T-cell (primary cell): ENCODE measurements at regions not wholly inside any gene's neighbourhood (a gene's known extent, or its start where the extent isn't known, plus 50 kb on each side); places are given as distances from the start of the nearest gene placed in this dataset.

Experiments
- ATAC-seq, 4 experiments: fragments of 200-7000 bp in 3 of 4; fragments of 150-1000 bp in 1 of 4; cut with Tn5 transposase; replicated peaks in 1 of 4; 1 replicate in 3 of 4; 2 replicates in 1 of 4; pipeline ENCODE4 v1.10.0; 2021; ENCODE audit warnings: moderate library complexity in 3 of 4, mild to moderate bottlenecking in 2 of 4, moderate number of reproducible peaks in 1 of 4
- CTCF ChIA-PET, 2 donors: fragments of 300-600 bp; sonication (Branson Sonifier 250); formaldehyde crosslinking; loops; one replicate each; lab custom pipeline; 2022; ENCODE audit warnings: antibody characterized with exemption in 2 of 2; lab: Charles Lee
- POLR2A ChIA-PET, 2 donors: fragments of 300-600 bp; sonication (Branson Sonifier 250); formaldehyde crosslinking; loops; one replicate each; lab custom pipeline; 2022; ENCODE audit warnings: antibody characterized with exemption in 2 of 2; lab: Charles Lee
- DNase-seq, 35 experiments: peaks; one replicate each; pipeline versions ENCODE4 v3.0.0 to v3.0.0-alpha.2; 2013 to 2023
- H3K27ac ChIP-seq: one replicate; pipeline ENCODE4 v1.5.1; 2013; ENCODE audit warnings: low read length
- H3K27me3 ChIP-seq, 2 experiments: replicated peaks in 1 of 2; 1 replicate in 1 of 2; 2 replicates in 1 of 2; pipeline versions ENCODE4 v1.6.1 to v1.7.0; 2013; ENCODE audit warnings: low read length in 1 of 2, mixed read lengths in 1 of 2; ENCODE audit not compliant: control insufficient read depth in 2 of 2, insufficient read depth in 2 of 2; ENCODE audit errors: extremely low read depth in 1 of 2
- H3K36me3 ChIP-seq, 2 donors: 1 replicate in 1 of 2; 2 replicates in 1 of 2; pipeline versions ENCODE4 v1.6.1 to v1.7.0; 2013; ENCODE audit warnings: low read length in 1 of 2; ENCODE audit not compliant: control insufficient read depth in 2 of 2, insufficient read depth in 1 of 2; ENCODE audit errors: extremely low read depth in 1 of 2
- H3K4me1 ChIP-seq, 2 experiments: 1 replicate in 1 of 2; 2 replicates in 1 of 2; pipeline versions ENCODE4 v1.6.1 to v1.7.0; 2013; ENCODE audit warnings: low read length in 2 of 2, mixed read lengths in 1 of 2; ENCODE audit not compliant: insufficient read depth in 2 of 2, control insufficient read depth in 1 of 2; ENCODE audit errors: extremely low read depth in 1 of 2
- H3K4me3 ChIP-seq, 2 donors: 1 replicate in 1 of 2; 2 replicates in 1 of 2; pipeline versions ENCODE4 v1.5.1 to v1.7.0; 2013; ENCODE audit warnings: mild to moderate bottlenecking in 2 of 2, low read length in 1 of 2, moderate library complexity in 1 of 2; ENCODE audit not compliant: control insufficient read depth in 1 of 2; ENCODE audit errors: extremely low read depth in 1 of 2
- H3K9me3 ChIP-seq: 2 replicates; pipeline ENCODE4 v1.7.0; 2013
- H3K27ac Mint-ChIP-seq, 2 donors: one replicate each; pipeline ENCODE4 v1.8.0; 2020 to 2021; ENCODE audit warnings: mild to moderate bottlenecking in 2 of 2, mixed read lengths in 2 of 2
- H3K27me3 Mint-ChIP-seq, 2 donors: one replicate each; pipeline ENCODE4 v1.8.0; 2021 to 2022; ENCODE audit warnings: mixed read lengths in 2 of 2
- H3K36me3 Mint-ChIP-seq: one replicate; pipeline ENCODE4 v1.8.0; 2021; ENCODE audit warnings: mixed read lengths
- H3K4me1 Mint-ChIP-seq, 3 donors: one replicate each; pipeline ENCODE4 v1.8.0; 2020 to 2022; ENCODE audit warnings: mixed read lengths in 3 of 3, mild to moderate bottlenecking in 1 of 3
- H3K4me3 Mint-ChIP-seq, 3 donors: one replicate each; pipeline ENCODE4 v1.8.0; 2020 to 2022; ENCODE audit warnings: mild to moderate bottlenecking in 3 of 3, mixed read lengths in 3 of 3, moderate library complexity in 3 of 3
- H3K9me3 Mint-ChIP-seq, 3 donors: one replicate each; pipeline ENCODE4 v1.8.0; 2020 to 2022; ENCODE audit warnings: mixed read lengths in 3 of 3
- WGBS: methylation state at CpG from one replicate; pipeline ENCODE4 v1.1.5; 2013; ENCODE audit warnings: missing lambda C conversion rate; ENCODE audit not compliant: insufficient coverage; 5-methylcytosine and 5-hydroxymethylcytosine counted together

DNA sequence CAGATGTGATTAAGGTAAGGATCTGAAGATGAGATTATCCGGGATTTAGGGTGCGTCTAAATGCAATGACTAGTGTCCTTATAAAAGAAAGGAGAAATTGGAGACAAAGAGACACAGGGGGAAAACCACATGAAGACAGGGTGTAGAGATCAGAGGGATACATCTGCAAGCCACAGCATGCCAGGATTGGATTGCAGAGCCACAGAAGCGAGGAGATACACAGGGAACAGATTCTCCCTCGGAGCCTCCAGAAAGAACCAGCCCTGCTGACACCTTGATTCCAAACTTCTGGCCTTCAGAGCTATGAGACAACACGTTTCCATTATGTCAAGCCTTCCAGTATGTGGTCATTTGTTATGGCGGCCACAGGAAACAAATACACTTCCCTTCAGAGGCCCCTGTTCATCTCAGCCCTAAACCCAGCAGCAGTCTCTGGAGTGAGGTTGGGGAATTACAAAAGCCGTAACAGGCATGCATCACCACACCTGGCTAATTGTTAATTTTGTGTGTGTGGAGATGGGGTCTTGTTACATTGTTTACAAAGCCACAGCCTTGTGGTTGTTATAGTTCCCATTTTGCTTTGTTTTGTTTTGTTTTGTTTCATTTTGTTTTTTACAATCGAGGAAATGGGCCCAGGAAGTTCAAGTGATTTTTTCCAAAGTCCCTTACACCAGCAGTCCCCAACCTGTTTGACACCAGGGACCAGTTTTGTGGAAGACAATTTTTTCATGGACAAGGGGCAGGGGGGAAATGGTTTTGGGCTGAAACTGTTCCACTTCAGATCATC, 51.6 kb upstream of the LYRM9 start:
- no peak overlapping the region for H3K27ac Mint-ChIP-seq
- ATAC-seq = no peak
- H3K36me3 Mint-ChIP-seq = no peaks in the 10 kb centered on the region
- no peak for DNase-seq
- H3K9me3 Mint-ChIP-seq = no peaks in the 10 kb centered on the region
- WGBS = 70% methylated on average over 4 of the region's 8 CpGs
- ChIA-PET POLR2A (no interaction called here), CTCF (no interaction called here)
- H3K4me3 Mint-ChIP-seq = no peak overlapping the region
- Histone ChIP-seq H3K27me3 (peaks cover 0 to 4% of the 10 kb centered on the region in 2 experiments), H3K27ac (no peak overlapping the region), H3K9me3 (no peaks in the 10 kb centered on the region), H3K36me3 (no peaks in the 10 kb centered on the region), H3K4me3 (no peak overlapping the region), H3K4me1 (no peaks in the 10 kb centered on the region)
- H3K4me1 Mint-ChIP-seq = peaks cover 0 to 2% (median 0%) of the 10 kb centered on the region in 3 donors
- H3K27me3 Mint-ChIP-seq = peaks cover 3% of the 10 kb centered on the region in 2 donors

DNA sequence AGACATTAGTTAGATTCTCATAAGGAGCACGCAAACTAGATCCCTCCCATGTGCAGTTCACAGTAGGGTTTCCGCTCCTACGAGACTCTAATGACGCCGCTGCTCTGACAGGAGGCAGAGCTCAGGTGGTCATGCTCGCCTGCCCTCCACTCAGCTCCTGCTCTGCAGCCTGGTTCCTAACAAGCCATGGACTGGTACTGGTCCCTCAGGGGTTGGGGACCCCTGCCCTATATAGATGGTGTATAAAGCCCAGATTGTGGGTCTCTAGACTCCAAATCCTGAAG, 52.1 kb upstream of the LYRM9 start:
- H3K4me1 Mint-ChIP-seq = no peaks in the 10 kb centered on the region
- H3K27me3 Mint-ChIP-seq = peaks cover 3% of the 10 kb centered on the region in 2 donors
- no peaks in the 10 kb centered on the region for H3K36me3 Mint-ChIP-seq
- Histone ChIP-seq H3K27ac (no peak overlapping the region), H3K36me3 (no peaks in the 10 kb centered on the region), H3K27me3 (peaks cover 0 to 7% of the 10 kb centered on the region in 2 experiments), H3K9me3 (no peaks in the 10 kb centered on the region), H3K4me1 (no peaks in the 10 kb centered on the region), H3K4me3 (no peak overlapping the region)
- no peak for ATAC-seq
- ChIA-PET CTCF (no interaction called here), POLR2A (no interaction called here)
- H3K4me3 Mint-ChIP-seq = no peak overlapping the region
- no peak overlapping the region for H3K27ac Mint-ChIP-seq
- H3K9me3 Mint-ChIP-seq = no peaks in the 10 kb centered on the region
- WGBS = 98% methylated on average over 5 of the region's 6 CpGs
- DNase-seq = no peak

DNA sequence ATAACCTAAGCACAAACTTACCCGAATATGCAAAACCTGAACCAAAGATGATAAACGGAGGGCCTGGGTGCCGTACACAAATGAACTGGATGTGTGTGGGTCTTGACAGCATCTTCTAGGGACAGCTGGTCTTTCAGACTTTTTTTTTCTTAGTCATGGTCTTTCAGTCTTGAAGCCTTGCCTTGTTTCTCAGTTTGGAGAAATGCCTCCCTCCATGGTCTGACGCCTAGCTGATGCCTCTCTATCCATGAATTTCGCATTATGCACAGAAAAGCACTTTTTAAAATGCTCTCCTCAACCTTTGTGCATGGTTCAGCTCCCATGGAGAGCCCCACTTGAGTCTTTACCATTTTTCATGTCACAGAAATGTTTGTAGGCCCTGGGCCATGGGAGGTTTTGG, 52.8 kb upstream of the LYRM9 start:
- Mint-ChIP-seq H3K27me3 (peaks cover 3 to 9% of the 10 kb centered on the region in 2 donors), H3K4me3 (no peak overlapping the region), H3K9me3 (no peaks in the 10 kb centered on the region), H3K36me3 (no peaks in the 10 kb centered on the region), H3K27ac (no peak overlapping the region), H3K4me1 (no peaks in the 10 kb centered on the region)
- Histone ChIP-seq H3K9me3 (no peaks in the 10 kb centered on the region), H3K27me3 (peaks cover 0 to 7% of the 10 kb centered on the region in 2 experiments), H3K4me3 (no peak overlapping the region), H3K27ac (no peak overlapping the region), H3K4me1 (no peaks in the 10 kb centered on the region), H3K36me3 (no peaks in the 10 kb centered on the region)
- no CpG with 5 or more reads among the region's 5 CpGs for WGBS
- POLR2A ChIA-PET = no interaction called here
- ATAC-seq (no peak), DNase-seq (no peak)
- CTCF ChIA-PET = no interaction called here

DNA sequence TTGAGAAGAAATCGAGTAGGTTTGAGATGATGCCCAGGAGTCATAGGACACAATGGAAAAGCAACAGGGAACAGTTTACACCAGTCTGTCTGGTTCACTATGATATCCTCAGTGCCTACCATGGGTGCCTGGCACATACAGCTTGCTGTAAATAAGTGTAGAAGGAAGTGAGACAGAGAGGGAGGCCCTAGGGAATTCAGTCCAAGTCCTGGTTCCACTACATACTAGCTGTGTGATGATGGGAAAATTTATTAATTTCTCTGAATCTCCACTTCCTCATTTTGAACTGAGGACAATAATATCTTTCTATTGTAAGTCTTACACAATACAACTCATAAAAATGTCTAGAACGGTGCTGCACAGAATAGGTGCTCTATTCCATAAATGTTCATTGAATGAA, 53.3 kb upstream of the LYRM9 start:
- Mint-ChIP-seq H3K36me3 (no peaks in the 10 kb centered on the region), H3K4me1 (no peaks in the 10 kb centered on the region), H3K27ac (no peak overlapping the region), H3K9me3 (no peaks in the 10 kb centered on the region), H3K27me3 (peaks cover 3 to 9% of the 10 kb centered on the region in 2 donors), H3K4me3 (no peak overlapping the region)
- ChIA-PET CTCF (no interaction called here), POLR2A (no interaction called here)
- WGBS = 88% methylated on average over 1 of the region's 2 CpGs
- Histone ChIP-seq H3K27me3 (peaks cover 0 to 8% of the 10 kb centered on the region in 2 experiments), H3K9me3 (no peaks in the 10 kb centered on the region), H3K4me3 (no peak overlapping the region), H3K4me1 (no peaks in the 10 kb centered on the region), H3K36me3 (no peaks in the 10 kb centered on the region), H3K27ac (no peak overlapping the region)
- ATAC-seq = no peak
- no peak for DNase-seq

DNA sequence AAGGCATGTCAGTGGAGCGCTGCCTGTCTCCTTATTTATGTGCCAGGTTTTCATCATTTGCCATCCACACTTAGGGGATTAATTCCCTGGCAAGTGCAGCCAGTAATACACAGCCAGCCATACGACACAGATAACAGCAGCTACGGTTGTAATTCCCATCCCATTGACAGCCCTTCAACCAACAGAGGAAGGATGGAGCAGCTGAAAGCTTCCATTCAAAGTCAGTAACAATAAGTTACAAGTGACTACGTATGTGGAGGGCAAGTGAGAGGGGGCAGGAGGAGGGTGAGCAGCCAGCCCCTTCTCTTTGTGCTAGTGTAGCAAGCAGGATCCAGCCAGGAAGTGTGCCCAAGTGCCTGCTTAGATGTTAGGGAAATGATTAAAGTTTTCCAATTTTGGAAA, 53.8 kb upstream of the LYRM9 start:
- CTCF ChIA-PET = no interaction called here
- Mint-ChIP-seq H3K27me3 (peaks cover 7 to 11% of the 10 kb centered on the region in 2 donors), H3K36me3 (no peaks in the 10 kb centered on the region), H3K4me3 (no peak overlapping the region), H3K4me1 (no peaks in the 10 kb centered on the region), H3K9me3 (no peaks in the 10 kb centered on the region), H3K27ac (no peak overlapping the region)
- Histone ChIP-seq H3K27me3 (peaks cover 0 to 13% of the 10 kb centered on the region in 2 experiments), H3K4me3 (no peak overlapping the region), H3K4me1 (no peaks in the 10 kb centered on the region), H3K27ac (no peak overlapping the region), H3K36me3 (no peaks in the 10 kb centered on the region), H3K9me3 (no peaks in the 10 kb centered on the region)
- DNase-seq = no peak
- POLR2A ChIA-PET = no interaction called here
- WGBS = 73% methylated on average over 2 of the region's 4 CpGs
- no peak for ATAC-seq

DNA sequence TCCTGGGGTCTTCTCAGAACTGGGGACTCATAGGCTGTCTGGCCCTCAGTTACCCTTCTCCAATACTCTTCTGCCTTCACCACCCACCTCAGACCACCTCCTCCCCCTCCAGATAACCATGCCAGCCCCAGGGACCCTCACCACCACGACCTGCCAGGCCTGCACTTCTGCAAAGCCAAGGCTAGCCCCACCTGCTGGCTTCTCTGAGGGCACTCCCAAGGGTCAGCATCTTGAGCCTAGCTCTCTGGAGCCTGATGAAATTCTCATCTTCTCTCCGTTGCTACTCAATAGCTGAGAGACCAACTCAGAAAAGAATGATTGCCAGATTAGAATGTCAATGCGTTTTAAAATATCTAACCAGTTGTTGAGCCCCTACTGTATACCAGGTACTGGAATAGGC, 56.1 kb upstream of the LYRM9 start:
- ATAC-seq = no peak

More for the DNA sequence above, 56.1 kb upstream of the LYRM9 start:
- Mint-ChIP-seq H3K4me1 (no peaks in the 10 kb centered on the region), H3K36me3 (no peaks in the 10 kb centered on the region), H3K27me3 (peaks cover 9 to 18% of the 10 kb centered on the region in 2 donors), H3K27ac (no peak overlapping the region), H3K4me3 (no peak overlapping the region), H3K9me3 (no peaks in the 10 kb centered on the region)
- POLR2A ChIA-PET = no interaction called here
- Histone ChIP-seq H3K4me1 (no peaks in the 10 kb centered on the region), H3K36me3 (no peaks in the 10 kb centered on the region), H3K27me3 (peaks cover 0 to 18% of the 10 kb centered on the region in 2 experiments), H3K4me3 (no peak overlapping the region), H3K27ac (no peak overlapping the region), H3K9me3 (no peaks in the 10 kb centered on the region)
- no peak for DNase-seq
- WGBS = 38% methylated on average over 1 of the region's 3 CpGs
- CTCF ChIA-PET = interaction anchor here in 1 of 2 donors (0.7 kb wide), 1 partner anchor 1190 kb away, joined by 7 read pairs; no protein-coding TSS in a partner anchor
